ENCODE measurements at regions not wholly inside any gene's neighbourhood (a gene's known extent, or its start where the extent isn't known, plus 50 kb on each side); places are given as distances from the start of the nearest gene placed in this dataset.
"Not testable (repeated sequence)": the region's sequence is repeated elsewhere in the genome, so short reads cannot be mapped to it uniquely, and the experiment has no call there.

DNA sequence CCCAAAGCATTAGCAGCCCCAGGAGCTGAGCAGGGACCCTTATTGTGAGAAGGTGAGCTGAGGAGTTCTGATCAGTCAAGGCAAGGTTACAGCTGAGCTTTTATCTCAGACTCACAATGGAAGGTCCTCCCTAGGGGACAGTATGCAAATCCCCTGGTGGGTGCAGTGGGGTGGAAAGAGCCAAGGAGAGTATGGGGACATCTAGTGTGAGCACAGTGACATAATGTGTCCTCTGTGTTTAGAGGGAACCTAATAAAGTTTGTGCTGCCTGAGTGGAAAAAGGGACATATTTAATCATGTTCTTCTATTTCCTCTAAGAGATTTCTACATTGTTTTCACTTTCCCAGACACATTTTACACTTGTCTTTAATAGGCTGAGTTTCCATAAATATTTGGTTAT, 438.0 kb downstream of the RPIA start:
- in situ Hi-C loops (cut with HindIII; ENCODE audit: low sequenced_read_pairs), result not testable (repeated sequence)

DNA sequence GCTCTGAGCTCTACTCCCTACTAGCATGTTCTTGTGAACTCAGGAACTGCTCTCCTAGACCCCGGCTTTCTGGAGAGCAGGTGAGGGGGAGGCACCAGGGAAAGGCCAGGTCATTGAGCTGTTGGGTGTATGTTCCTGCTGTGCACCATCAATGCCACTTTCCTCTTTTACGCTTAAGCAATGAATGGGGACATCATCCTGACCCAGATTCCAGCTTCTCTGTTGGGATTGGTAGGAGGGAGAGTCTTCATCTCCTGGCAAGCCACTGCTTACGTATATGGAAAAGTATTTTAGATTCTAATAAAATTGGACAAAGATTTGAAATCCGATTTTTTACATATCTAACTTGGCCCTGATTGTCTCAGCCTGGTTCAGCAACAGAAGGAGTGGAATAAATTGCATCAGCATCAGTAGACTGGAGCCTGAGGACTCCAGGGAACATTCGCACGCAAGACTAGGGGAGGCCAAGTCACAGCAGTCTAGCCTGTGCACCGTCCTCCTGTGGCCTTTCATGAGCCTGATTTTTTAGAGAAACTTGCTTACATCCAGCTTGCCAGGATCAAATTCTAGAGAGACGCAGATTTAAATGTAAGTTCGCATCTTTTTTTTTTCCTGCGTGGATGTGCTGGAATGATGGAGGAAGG, 439.3 kb downstream of the RPIA start:
- in situ Hi-C loops (cut with HindIII; ENCODE audit: low sequenced_read_pairs), result not testable (repeated sequence)

DNA sequence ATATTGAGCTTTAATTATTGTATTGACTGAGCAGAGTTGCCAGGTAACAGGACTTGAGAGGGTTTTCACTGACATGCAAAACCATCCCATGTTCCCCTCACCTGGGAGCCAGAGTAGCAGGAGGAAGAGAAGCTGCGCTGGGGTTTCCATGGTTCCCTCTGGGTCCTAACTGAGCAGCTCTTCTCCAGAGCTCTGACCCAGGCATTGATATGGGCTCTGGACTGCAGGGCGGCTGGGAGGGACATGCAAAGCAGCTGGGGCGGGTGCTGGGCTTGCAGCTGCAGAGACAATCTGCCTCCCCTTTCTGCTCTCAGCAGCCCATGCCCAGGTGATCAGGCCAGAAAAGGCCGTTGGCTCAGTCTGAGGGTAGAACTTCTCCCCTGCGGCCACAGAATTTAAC, 451.5 kb downstream of the RPIA start:
- in situ Hi-C loops (cut with HindIII; ENCODE audit: low sequenced_read_pairs), result not testable (repeated sequence)

GRCh38 chr2:89145342-89145741, 453.9 kb downstream of the RPIA start:
- in situ Hi-C loops (cut with HindIII; ENCODE audit: low sequenced_read_pairs), result not testable (repeated sequence)

DNA sequence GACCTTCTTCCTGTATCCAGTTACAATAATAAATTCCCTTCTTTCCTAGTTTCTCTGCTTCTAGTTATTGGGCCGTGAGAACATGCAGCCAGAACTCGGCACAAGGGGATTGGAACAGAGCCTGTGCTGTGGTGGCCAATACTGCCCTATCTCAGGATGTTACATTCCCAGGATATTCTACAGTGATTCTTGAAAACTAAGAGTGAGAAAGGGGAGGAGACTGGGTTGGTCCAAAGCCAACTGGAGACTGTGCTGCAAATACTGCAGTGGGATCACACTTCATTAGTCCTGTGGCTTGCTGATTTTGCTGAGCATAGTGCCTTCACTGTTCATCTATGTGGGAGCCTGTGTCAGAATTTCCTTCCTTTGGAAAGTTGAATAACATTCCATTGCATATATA, 456.8 kb downstream of the RPIA start:
- in situ Hi-C loops (cut with HindIII; ENCODE audit: low sequenced_read_pairs), result not testable (repeated sequence)

DNA sequence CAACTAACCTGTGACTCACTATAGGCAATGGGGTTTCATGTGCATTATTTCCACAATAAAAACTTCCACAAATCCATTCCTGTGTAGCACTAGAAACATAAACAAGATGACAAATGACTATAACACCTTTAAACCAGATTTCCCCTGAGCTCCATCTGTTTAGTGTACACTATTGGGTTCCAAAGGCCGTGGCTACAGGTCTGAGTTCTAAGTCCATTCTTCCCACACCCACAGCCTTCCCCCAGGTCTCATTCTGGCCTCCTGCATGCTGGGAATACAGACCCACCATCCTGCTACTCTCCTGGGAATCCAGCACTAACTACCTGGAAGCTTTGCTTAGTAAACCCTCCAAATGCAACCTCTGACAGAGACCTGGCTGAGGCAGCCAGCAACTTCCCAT, 460.2 kb downstream of the RPIA start:
- in situ Hi-C loops (cut with HindIII; ENCODE audit: low sequenced_read_pairs), result not testable (repeated sequence)

DNA sequence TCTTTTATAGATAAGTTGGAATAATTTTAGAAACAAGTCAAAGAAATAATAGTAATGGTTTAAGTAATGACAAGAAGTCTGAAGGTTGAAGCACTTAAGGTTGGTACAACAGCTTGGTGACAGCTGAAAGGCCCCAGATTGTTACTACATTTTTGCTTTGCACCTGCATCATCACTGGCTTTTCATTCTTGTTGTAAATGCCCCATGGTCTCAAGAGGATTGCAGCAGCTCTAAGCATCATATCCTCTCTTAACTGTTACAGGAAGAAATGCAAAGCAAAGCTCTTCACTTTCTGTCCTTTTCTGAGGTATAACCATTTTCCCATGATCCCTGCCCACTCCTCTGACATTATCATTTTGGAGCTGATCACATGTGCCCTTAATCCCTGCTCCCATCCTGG, 461.0 kb downstream of the RPIA start:
- in situ Hi-C loops (cut with HindIII; ENCODE audit: low sequenced_read_pairs), result not testable (repeated sequence)

DNA sequence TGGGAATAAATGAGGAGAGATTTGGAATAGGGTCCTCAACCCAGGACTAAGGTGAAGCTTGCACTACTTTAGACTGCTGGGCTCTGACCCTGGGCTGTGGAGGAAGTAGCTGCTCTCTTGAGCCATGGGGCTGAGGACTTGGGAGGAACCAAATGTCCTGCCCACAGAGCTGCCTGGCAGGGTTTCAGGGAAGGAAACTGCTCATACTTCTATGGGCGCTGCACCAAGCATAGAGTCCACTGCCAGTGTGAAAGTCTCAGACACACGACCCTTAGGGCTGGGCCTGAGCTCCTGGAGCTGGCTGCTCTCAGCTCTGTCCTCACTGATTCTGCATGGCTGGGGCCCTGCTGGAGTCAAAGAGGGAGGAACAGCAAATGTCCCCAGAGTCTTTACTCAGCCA, 461.7 kb downstream of the RPIA start:
- in situ Hi-C loops (cut with HindIII; ENCODE audit: low sequenced_read_pairs), result not testable (repeated sequence)

DNA sequence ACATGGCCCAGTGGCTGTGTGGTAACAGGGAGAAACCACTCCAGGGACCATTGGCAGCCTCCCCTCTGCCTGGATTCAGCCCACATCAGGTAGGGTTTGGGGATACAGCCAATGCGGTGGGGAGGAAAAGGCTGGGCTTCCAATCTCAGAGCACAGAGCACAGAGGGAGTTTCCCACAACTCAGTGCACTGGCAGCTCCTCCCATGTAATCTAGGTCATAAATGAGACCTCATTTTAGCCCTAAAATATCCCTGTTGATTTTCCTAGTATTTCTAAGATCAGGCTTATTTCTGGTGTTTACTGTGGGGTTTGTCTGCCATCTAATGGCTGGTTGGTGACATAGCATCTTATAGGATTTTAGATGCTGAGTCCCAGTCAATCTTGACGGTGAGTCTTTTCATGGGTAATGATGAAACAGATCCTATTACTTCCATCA, 462.8 kb downstream of the RPIA start:
- in situ Hi-C loops (cut with HindIII; ENCODE audit: low sequenced_read_pairs), result not testable (repeated sequence)

DNA sequence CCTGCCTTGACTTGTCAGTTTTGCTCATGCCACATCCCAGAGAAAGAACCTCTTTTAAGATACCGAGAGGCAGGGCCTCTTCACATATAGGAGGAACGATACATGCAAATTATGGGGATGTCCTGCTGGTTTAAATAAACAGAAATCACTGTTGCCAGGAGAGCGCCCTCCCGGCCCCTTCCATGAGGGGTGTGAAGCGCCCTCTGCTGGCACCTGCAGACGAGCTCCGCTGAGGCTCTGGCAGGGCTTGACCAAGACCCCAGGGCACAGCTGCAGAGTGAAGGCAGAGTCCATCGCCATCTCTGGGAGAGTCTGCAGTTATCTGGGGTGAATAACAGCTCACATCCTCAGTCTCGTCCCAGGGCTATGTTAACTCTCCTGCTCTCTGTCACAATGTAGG, 468.8 kb downstream of the RPIA start:
- in situ Hi-C loops (cut with HindIII; ENCODE audit: low sequenced_read_pairs), result not testable (repeated sequence)

- in situ Hi-C loops (cut with HindIII; ENCODE audit: low sequenced_read_pairs), result not testable (repeated sequence)
Measured at GRCh38 chr2:89161626-89162025, 470.2 kb downstream of the RPIA start.

- in situ Hi-C loops (cut with HindIII; ENCODE audit: low sequenced_read_pairs), result not testable (repeated sequence)
Measured at GRCh38 chr2:89170506-89171173, 479.2 kb downstream of the RPIA start.

DNA sequence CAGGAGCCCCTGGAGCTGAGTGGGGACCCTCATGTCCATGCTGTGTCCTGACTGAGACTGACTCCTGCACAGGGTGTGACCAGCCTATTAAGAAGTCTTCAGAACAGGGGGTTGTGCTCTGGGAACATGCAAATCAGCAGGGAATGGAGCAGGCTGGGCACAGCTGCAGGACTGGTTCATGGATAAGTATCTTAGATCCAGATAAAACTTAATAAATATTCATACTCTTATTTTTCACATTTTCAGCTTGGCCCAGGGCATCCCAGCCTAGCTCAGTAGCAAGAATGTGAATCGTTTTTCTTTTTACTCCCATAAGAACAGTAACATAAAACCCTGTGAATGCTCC, 479.7 kb downstream of the RPIA start:
- in situ Hi-C loops (cut with HindIII; ENCODE audit: low sequenced_read_pairs), result not testable (repeated sequence)

GRCh38 chr2:89177004-89177403, 485.5 kb downstream of the RPIA start:
- in situ Hi-C loops (cut with HindIII; ENCODE audit: low sequenced_read_pairs), result not testable (repeated sequence)

DNA sequence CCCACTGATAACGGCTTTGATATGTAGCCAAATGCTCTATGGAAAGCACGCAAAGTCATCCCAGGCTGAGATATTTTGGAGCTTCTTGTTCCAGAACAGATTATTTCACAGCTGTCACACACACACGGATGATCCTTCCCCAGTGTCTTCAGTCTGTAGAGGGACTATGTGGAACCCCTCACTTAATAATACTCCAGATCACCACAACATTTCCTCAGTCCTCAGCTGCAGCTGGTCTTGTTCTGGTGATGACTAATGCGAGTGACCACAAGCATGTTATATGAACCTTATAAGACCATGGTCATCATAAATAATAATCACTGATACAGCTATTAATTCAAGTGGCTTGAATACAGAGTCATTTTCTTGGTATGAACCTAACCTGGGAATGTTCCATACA, 490.7 kb downstream of the RPIA start:
- in situ Hi-C loops (cut with HindIII; ENCODE audit: low sequenced_read_pairs), result not testable (repeated sequence)

- in situ Hi-C loops (cut with HindIII; ENCODE audit: low sequenced_read_pairs), result not testable (repeated sequence)
Measured at GRCh38 chr2:89184746-89185145, 493.3 kb downstream of the RPIA start.

GRCh38 chr2:89195636-89196251, 504.3 kb downstream of the RPIA start:
- in situ Hi-C loops (cut with HindIII; ENCODE audit: low sequenced_read_pairs), result not testable (repeated sequence)

GRCh38 chr2:89196719-89197118, 505.2 kb downstream of the RPIA start:
- in situ Hi-C loops (cut with HindIII; ENCODE audit: low sequenced_read_pairs), result not testable (repeated sequence)

DNA sequence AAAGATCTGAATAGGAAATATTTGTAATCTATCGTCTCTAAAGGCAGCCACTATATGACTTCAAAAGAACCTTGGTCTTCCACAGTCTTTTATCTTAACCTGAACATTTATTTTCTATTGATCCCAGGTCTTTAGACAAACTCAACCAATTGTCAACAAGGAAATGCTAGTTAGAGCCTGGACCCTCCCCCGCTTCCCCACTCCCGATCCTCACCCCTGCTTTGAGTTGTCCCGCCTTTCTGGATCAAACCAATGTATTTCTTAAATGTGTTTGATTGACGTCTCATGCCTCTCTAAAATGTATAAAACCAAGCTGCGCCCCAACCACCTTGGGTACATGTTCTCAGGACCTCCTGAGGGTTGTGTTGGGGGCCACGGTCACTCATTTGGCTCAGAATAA, 506.6 kb downstream of the RPIA start:
- in situ Hi-C loops (cut with HindIII; ENCODE audit: low sequenced_read_pairs), result not testable (repeated sequence)

DNA sequence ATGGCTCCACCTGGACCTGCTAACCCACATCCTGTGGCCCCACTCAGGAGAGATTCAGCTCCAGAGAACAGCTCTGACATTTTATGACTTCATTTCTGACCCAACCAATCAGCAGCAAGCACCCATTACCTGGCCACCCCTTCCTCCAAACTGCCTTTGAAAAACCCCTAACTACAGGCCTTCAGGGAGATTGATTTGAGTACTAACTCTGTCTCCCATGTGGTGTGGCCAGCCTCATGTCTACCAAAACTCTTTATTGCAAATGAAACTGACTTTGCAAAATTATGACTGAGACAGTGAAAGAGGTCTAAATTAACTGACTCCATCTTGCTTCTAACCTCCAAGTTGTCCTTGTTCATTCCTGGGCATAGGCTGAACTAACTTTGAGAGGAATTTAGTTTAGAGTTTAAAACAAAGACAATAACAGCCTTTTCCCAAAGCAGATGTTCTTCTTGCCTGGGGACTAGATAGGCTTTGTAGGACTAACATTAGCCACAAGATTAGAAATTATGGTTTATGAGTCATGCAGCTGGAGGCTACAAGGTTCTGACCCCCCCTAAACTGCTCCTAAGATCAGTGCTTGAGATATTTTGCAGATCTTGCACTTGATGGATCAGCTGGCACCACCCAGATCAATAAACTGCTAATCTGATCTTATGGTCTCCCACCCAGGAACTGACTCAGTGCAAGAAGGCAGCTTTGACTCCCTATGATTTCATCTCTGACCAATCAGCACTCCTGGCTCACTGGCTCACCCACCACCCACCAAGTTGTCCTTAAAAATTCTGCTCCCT, 508.2 kb downstream of the RPIA start:
- in situ Hi-C loops (cut with HindIII; ENCODE audit: low sequenced_read_pairs), result not testable (repeated sequence)

GRCh38 chr2:89200247-89200527, 508.7 kb downstream of the RPIA start:
- in situ Hi-C loops (cut with HindIII; ENCODE audit: low sequenced_read_pairs), result not testable (repeated sequence)

DNA sequence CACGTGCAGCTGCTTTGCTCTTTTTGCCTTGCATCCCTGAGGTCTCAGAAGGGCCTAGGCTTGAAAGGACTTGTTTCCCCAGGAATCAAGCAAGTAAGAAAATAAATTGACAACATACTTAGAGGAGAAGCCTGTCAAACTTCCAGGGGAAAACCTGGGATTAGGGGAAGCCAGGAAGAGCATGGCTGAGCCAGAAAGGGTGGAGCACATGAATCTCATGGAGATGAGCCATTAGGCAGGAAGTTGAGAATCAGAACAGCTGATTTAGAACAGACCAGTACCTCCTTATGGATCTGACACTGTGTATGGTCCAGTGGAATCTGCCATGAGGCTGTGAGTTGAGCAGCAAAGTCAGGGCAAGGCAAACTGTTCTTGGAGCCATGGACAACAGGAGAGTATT, 511.0 kb downstream of the RPIA start:
- in situ Hi-C loops (cut with HindIII; ENCODE audit: low sequenced_read_pairs), result not testable (repeated sequence)
